H1 (cell line): ENCODE measurements at regions not wholly inside any gene's neighbourhood (a gene's known extent, or its start where the extent isn't known, plus 50 kb on each side); places are given as distances from the start of the nearest gene placed in this dataset.

ENCODE experiments used
- CHD2 ChIP-seq: IDR thresholded peaks from 2 replicates; pipeline ENCODE4 v1.6.1; 2012; ENCODE audit warnings: low read length, improper control_type of control experiment
- EP300 ChIP-seq, 2 experiments: IDR thresholded peaks; 1 replicate in 1 of 2; 2 replicates in 1 of 2; pipeline ENCODE4 v1.6.1; 2011 to 2012; ENCODE audit warnings: low read depth in 2 of 2, low read length in 2 of 2, mild to moderate bottlenecking in 2 of 2, borderline replicate concordance in 1 of 2, inconsistent platforms in 1 of 2, moderate library complexity in 1 of 2
- EZH2 ChIP-seq: fragments of 200-600 bp; sonication (generic); IDR thresholded peaks from 2 replicates; pipeline ENCODE4 v1.7.1; 2012; ENCODE audit warnings: low read depth, mild to moderate bottlenecking, moderate library complexity, low read length, inconsistent platforms; ENCODE audit not compliant: severe bottlenecking
- GABPA ChIP-seq: IDR thresholded peaks from 2 replicates; pipeline ENCODE4 v1.6.1; 2011; ENCODE audit warnings: mild to moderate bottlenecking, low read length, moderate library complexity, borderline replicate concordance; ENCODE audit not compliant: insufficient read depth
- JUND ChIP-seq: IDR thresholded peaks from 2 replicates; pipeline ENCODE4 v1.6.1; 2011; ENCODE audit warnings: mild to moderate bottlenecking, improper control_type of control experiment, low read length
- POLR2A ChIP-seq, 2 experiments: IDR thresholded peaks; 1 replicate in 1 of 2; 2 replicates in 1 of 2; pipeline ENCODE4 v1.6.1; 2011; ENCODE audit warnings: low read depth in 2 of 2, low read length in 2 of 2, mild to moderate bottlenecking in 2 of 2; ENCODE audit errors: control extremely low read depth in 1 of 2
- RAD21 ChIP-seq, 2 experiments: IDR thresholded peaks in 1 of 2; conservative IDR thresholded peaks in 1 of 2; 2 replicates each; pipeline ENCODE4 v1.6.1; 2011; ENCODE audit warnings: low read depth in 2 of 2, low read length in 2 of 2, improper control_type of control experiment in 1 of 2, inconsistent platforms in 1 of 2, mild to moderate bottlenecking in 1 of 2, moderate library complexity in 1 of 2
- SP1 ChIP-seq: IDR thresholded peaks from 2 replicates; pipeline ENCODE4 v1.6.1; 2011; ENCODE audit warnings: low read depth, low read length
- YY1 ChIP-seq: IDR thresholded peaks from 2 replicates; pipeline ENCODE4 v1.6.1; 2011; ENCODE audit warnings: low read depth, mild to moderate bottlenecking, low read length
- ZNF274 ChIP-seq: IDR thresholded peaks from 2 replicates; pipeline ENCODE4 v1.7.0; 2012; ENCODE audit warnings: low read length, borderline replicate concordance; ENCODE audit errors: extremely low read depth
- TF ChIP-seq, protein P1 (sequence below): IDR thresholded peaks from 2 replicates; pipeline ENCODE4 v1.6.1; 2012; ENCODE audit warnings: inconsistent platforms
- TF ChIP-seq, protein P2 (sequence below), 3 experiments: IDR thresholded peaks; 1 replicate in 2 of 3; 2 replicates in 1 of 3; pipeline versions ENCODE4 v1.5.1 to v1.6.1; 2011; ENCODE audit warnings: low read length in 3 of 3, mild to moderate bottlenecking in 3 of 3, inconsistent platforms in 2 of 3, low read depth in 1 of 3, moderate library complexity in 1 of 3; ENCODE audit not compliant: insufficient read depth in 1 of 3; ENCODE audit errors: control extremely low read depth in 1 of 3
- TF ChIP-seq, protein P3 (sequence below): IDR thresholded peaks from 2 replicates; pipeline ENCODE4 v1.6.1; 2012; ENCODE audit warnings: inconsistent platforms

DNA sequence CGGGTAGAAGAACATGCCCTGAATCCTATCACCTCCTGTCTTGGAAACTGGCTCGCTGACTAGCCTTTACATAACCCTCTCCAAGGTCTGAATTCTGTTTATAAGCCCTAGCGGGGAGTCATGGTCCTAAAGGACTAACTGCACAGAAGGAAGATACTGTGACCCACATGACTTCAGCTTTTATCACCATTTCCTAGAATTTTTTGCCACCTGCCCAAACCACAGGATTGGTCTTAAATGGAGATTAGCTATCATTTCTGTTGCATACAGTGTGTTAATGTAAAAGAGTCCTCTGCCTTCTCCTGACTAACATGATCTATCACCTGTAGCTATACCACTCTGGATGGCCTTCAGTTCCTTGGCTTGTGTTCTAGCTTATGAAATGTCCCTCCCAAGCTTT lies 319.2 kb downstream of the DUSP6 start:
- no peak for TF ChIP-seq RAD21 (IDR thresholded peaks at IDR 0.05 in 1 of 2, conservative IDR thresholded peaks at IDR 0.05 in 1 of 2; ENCODE audit: low read depth in 2 of 2, low read length in 2 of 2)
- no peak for TF ChIP-seq GABPA
- no peak for TF ChIP-seq SP1
- TF ChIP-seq EZH2: no peak
- no peak for TF ChIP-seq EP300 (IDR thresholded peaks at IDR 0.05; ENCODE audit: borderline replicate concordance in 1 of 2, low read depth in 2 of 2, low read length in 2 of 2)
- TF ChIP-seq, protein P1, sequence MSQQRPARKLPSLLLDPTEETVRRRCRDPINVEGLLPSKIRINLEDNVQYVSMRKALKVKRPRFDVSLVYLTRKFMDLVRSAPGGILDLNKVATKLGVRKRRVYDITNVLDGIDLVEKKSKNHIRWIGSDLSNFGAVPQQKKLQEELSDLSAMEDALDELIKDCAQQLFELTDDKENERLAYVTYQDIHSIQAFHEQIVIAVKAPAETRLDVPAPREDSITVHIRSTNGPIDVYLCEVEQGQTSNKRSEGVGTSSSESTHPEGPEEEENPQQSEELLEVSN: no peak
- TF ChIP-seq, protein P2, sequence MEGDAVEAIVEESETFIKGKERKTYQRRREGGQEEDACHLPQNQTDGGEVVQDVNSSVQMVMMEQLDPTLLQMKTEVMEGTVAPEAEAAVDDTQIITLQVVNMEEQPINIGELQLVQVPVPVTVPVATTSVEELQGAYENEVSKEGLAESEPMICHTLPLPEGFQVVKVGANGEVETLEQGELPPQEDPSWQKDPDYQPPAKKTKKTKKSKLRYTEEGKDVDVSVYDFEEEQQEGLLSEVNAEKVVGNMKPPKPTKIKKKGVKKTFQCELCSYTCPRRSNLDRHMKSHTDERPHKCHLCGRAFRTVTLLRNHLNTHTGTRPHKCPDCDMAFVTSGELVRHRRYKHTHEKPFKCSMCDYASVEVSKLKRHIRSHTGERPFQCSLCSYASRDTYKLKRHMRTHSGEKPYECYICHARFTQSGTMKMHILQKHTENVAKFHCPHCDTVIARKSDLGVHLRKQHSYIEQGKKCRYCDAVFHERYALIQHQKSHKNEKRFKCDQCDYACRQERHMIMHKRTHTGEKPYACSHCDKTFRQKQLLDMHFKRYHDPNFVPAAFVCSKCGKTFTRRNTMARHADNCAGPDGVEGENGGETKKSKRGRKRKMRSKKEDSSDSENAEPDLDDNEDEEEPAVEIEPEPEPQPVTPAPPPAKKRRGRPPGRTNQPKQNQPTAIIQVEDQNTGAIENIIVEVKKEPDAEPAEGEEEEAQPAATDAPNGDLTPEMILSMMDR (IDR thresholded peaks at IDR 0.05; ENCODE audit: control extremely low read depth in 1 of 3, insufficient read depth in 1 of 3, low read depth in 1 of 3, low read length in 3 of 3): no peak
- no peak for TF ChIP-seq YY1
- TF ChIP-seq ZNF274: no peak
- TF ChIP-seq, protein P3, sequence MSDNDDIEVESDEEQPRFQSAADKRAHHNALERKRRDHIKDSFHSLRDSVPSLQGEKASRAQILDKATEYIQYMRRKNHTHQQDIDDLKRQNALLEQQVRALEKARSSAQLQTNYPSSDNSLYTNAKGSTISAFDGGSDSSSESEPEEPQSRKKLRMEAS: no peak
- TF ChIP-seq POLR2A (IDR thresholded peaks at IDR 0.05; ENCODE audit: control extremely low read depth in 1 of 2, low read depth in 2 of 2, low read length in 2 of 2): no peak
- no peak for TF ChIP-seq JUND
- no peak for TF ChIP-seq CHD2
